ENCODE measurements at regions not wholly inside any gene's neighbourhood (a gene's known extent, or its start where the extent isn't known, plus 50 kb on each side); places are given as distances from the start of the nearest gene placed in this dataset.
A peak's percentile ranks its signal among the peaks of the same experiment; 100 is the strongest.
"Not testable (repeated sequence)": the region's sequence is repeated elsewhere in the genome, so short reads cannot be mapped to it uniquely, and the experiment has no call there.

DNA sequence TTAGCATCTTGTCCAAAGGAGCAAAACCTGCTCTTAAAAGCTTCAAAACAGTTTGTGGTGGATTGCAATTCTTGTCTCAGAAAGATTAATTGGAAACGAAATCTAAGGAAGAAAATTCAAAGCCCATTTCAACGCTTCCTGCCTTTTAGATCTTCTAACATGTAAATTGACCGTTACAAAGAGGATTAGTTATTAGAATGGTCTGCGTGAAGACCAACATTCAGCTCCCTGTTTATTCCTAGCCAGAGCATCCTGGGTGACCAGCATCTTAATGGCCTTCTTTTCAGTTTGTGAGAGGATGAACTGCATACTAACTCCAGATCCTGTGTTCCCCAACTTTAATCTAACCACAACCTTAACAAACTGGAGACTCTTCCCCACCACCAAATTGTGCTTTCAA lies 109.9 kb upstream of the SLC1A3 start:
- no peak for DNase-seq (ENCODE audit: low read depth)
- H3K4me3 ChIP-seq (ENCODE audit: low read depth, low read length), result no peak overlapping the region
- TF ChIP-seq POLR2A (IDR thresholded peaks at IDR 0.05; ENCODE audit: extremely low read depth, insufficient read length) (no peak), MYC (IDR thresholded peaks at IDR 0.05; ENCODE audit: low read depth, low read length) (no peak)
- TF ChIP-seq, protein P1, sequence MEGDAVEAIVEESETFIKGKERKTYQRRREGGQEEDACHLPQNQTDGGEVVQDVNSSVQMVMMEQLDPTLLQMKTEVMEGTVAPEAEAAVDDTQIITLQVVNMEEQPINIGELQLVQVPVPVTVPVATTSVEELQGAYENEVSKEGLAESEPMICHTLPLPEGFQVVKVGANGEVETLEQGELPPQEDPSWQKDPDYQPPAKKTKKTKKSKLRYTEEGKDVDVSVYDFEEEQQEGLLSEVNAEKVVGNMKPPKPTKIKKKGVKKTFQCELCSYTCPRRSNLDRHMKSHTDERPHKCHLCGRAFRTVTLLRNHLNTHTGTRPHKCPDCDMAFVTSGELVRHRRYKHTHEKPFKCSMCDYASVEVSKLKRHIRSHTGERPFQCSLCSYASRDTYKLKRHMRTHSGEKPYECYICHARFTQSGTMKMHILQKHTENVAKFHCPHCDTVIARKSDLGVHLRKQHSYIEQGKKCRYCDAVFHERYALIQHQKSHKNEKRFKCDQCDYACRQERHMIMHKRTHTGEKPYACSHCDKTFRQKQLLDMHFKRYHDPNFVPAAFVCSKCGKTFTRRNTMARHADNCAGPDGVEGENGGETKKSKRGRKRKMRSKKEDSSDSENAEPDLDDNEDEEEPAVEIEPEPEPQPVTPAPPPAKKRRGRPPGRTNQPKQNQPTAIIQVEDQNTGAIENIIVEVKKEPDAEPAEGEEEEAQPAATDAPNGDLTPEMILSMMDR (IDR thresholded peaks at IDR 0.05; ENCODE audit: low read depth, low read length), result no peak
- TF ChIP-seq, protein P2, sequence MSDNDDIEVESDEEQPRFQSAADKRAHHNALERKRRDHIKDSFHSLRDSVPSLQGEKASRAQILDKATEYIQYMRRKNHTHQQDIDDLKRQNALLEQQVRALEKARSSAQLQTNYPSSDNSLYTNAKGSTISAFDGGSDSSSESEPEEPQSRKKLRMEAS (IDR thresholded peaks at IDR 0.05; ENCODE audit: low read depth, low read length), result no peak

DNA sequence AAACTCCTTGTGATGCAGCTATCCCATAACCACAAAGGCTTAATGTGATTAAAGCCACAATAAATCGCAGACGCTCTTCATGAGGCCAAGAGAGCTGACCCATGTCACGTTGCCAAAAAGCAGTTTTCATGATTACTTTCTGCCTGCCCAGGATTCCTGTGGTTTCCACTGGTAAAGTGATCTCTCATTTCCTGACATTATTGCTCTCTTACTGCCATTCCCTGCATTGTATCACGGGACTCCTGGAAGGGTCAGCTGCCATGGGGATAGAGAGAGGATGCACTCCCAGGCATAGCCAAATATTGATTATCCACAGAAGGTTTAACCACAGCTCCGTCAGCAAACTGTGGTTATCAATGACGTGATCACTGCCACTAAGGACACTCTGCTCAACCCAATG lies 103.8 kb upstream of the SLC1A3 start:
- DNase-seq (ENCODE audit: low read depth), result no peak
- H3K4me3 ChIP-seq (ENCODE audit: low read depth, low read length), result no peak overlapping the region
- TF ChIP-seq POLR2A (IDR thresholded peaks at IDR 0.05; ENCODE audit: extremely low read depth, insufficient read length), result no peak

DNA sequence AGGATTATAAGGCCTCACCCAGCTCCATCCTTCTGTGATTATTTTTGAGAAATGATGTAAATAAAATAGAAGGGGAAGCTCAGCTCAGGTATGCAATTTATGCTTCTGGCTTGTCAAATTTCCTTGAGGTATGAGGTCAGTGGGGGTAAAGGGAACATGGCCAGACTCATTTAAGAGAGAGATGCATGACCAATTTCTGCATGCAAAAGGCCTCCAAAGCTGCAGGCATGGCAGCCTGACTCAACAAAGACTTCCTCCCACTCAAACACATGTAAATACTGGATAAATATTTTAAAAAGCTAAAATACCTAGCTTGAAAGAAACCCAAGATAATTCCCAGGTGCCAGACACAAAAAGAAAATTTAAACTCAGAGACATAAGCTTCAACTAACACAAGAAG lies 101.4 kb upstream of the SLC1A3 start:
- no peak for TF ChIP-seq MYC (IDR thresholded peaks at IDR 0.05; ENCODE audit: low read depth, low read length)
- TF ChIP-seq, protein P1 (IDR thresholded peaks at IDR 0.05; ENCODE audit: low read depth, low read length), result no peak
- no peak for TF ChIP-seq POLR2A (IDR thresholded peaks at IDR 0.05; ENCODE audit: extremely low read depth, insufficient read length)
- TF ChIP-seq, protein P2 (IDR thresholded peaks at IDR 0.05; ENCODE audit: low read depth, low read length), result no peak
- H3K4me3 ChIP-seq (ENCODE audit: low read depth, low read length), result no peak overlapping the region

DNA sequence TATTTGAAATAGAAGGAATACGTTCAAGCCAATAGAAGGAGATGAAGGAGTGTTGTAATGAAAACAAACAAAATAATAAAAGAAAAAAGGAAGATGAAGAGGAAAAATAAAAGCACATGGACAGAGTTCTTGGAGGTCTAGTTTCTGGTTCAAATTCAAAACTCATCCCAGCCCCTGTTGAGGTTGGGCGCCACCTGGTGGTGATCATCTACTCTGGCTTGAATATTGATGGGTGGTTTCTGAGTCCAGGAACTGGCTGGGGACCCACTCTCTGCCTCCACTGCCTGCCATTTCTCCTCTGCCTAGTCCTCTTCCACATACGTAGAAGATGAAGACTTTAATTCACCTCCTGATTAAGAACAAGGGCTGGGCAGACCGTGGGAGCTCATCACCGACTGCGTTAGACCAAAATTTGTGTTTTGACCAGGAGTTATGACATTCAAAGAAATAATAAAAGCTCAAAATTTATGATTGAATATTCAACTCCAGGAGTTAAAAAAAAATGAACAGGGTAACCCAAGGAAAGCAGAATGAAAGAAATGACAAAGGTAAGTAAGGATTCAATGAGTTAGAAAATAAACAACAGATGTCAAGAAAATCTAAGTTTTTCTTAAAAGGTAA lies 99.0 kb upstream of the SLC1A3 start:
- TF ChIP-seq, protein P1 (IDR thresholded peaks at IDR 0.05; ENCODE audit: low read depth, low read length), result peak; percentile 92
- TF ChIP-seq POLR2A (IDR thresholded peaks at IDR 0.05; ENCODE audit: extremely low read depth, insufficient read length), result no peak
- TF ChIP-seq, protein P2 (IDR thresholded peaks at IDR 0.05; ENCODE audit: low read depth, low read length), result peak; percentile 86
- peak; percentile 49; the same call in 1 of the 2 replicates for TF ChIP-seq MYC (IDR thresholded peaks at IDR 0.05; ENCODE audit: low read depth, low read length)
- DNase-seq (ENCODE audit: low read depth), result peak; percentile 79

More for the DNA sequence above, 101.4 kb upstream of the SLC1A3 start:
- DNase-seq (ENCODE audit: low read depth), result no peak

DNA sequence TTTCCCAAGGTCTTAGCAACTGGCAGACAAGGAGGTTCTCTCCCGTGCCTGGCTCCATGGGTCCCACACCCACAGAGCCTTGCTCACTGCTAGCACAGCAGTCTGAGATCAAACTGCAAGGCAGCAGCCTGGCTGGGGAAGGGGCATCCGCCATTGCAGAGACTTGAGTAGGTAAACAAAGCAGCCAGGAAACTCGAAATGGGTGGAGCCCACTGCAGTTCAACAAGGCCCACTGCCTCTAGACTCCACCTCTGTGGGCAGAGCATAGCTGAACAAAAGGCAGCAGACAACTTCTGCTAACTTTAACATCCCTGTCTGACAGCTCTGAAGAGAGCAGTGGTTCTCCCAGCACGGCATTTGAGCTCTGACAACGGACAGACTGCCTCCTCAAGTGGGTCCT lies 98.1 kb upstream of the SLC1A3 start:
- not testable (repeated sequence) for DNase-seq (ENCODE audit: low read depth); H3K4me3 ChIP-seq (ENCODE audit: low read depth, low read length)

More for the DNA sequence above, 99.0 kb upstream of the SLC1A3 start:
- H3K4me3 ChIP-seq (ENCODE audit: low read depth, low read length), result no peak overlapping the region

DNA sequence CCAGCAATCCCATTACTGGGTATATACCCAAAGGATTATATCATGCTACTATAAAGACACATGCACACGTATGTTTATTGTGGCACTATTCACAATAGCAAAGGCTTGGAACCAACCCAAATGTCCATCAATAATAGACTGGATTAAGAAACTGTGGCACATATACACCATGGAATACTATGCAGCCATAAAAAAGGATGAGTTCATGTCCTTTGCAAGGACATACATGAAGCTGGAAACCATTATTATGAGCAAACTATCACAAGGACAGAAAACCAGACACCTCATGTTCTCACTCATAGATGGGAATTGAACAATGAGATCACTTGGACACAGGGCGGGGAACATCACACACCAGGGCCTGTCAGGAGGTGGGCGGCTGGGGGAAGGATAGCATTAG lies 92.8 kb upstream of the SLC1A3 start:
- DNase-seq (ENCODE audit: low read depth); H3K4me3 ChIP-seq (ENCODE audit: low read depth, low read length): not testable (repeated sequence)

DNA sequence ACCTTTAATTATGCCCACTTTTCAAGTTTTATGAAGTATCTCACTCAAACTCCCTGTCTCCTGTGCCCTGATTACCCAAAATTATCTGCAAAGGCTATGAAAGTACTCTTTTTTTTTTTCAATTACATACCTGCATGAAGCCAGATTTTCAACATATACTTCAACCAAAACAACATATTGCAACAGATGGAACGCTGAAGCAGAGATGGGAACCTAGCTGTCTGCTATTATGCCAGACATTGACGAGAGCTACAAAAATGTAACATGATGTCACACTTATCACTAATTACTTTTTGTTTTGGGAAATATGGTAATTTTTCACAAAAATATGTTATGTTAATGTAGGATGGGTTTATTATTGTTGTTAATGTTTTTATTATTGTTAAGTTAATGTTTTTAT lies 86.5 kb upstream of the SLC1A3 start:
- H3K4me3 ChIP-seq (ENCODE audit: low read depth, low read length), result no peak overlapping the region
- TF ChIP-seq, protein P2 (IDR thresholded peaks at IDR 0.05; ENCODE audit: low read depth, low read length), result no peak
- no peak for TF ChIP-seq POLR2A (IDR thresholded peaks at IDR 0.05; ENCODE audit: extremely low read depth, insufficient read length)
- no peak for TF ChIP-seq MYC (IDR thresholded peaks at IDR 0.05; ENCODE audit: low read depth, low read length)
- TF ChIP-seq, protein P1 (IDR thresholded peaks at IDR 0.05; ENCODE audit: low read depth, low read length), result no peak
- no peak for DNase-seq (ENCODE audit: low read depth)
